ENCODE measurements at regions not wholly inside any gene's neighbourhood (a gene's known extent, or its start where the extent isn't known, plus 50 kb on each side); places are given as distances from the start of the nearest gene placed in this dataset.

DNA sequence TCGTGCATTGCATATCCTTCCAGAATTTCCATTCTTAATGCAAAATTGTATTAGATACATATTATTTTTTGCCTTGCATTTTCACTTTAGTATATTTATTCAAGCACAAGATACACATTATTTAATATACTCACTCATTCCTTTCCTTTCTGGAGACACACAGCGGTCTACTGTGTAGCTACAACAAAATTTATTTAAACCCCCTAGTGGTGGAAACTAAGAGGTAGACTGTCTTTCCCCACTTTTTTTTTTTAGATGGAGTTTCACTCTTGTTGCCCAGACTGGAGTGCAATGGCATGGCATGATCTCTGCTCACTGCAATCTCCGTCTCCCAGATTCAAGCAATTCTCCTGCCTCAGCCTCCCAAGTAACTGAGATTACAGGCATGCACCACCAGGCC, 2040.3 kb upstream of the PCDH20 start:
- H3K36me3 ChIP-seq (ENCODE audit: control insufficient read depth in 2 of 2, insufficient read depth in 2 of 2, low read length in 1 of 2), result no peaks in the 10 kb centered on the region
- ChIA-PET CTCF (no interaction called here), RAD21 (ENCODE audit: unreplicated experiment) (no interaction called here), POLR2A (no interaction called here), SMC1A (ENCODE audit: uncharacterized antibody, unreplicated experiment) (no interaction called here)
- WGBS (ENCODE audit: insufficient coverage, insufficient replicate concordance, low lambda C conversion rate, missing lambda C conversion rate), result 59% methylated on average over 3 of the region's 3 CpGs
- no peak overlapping the region for H3K4me3 ChIP-seq
- H3K4me1 ChIP-seq (ENCODE audit: control insufficient read depth, insufficient read depth, low read length), result no peaks in the 10 kb centered on the region
- in situ Hi-C loops (cut with MboI), result no loop called here
- H3K9me3 ChIP-seq (replicated peaks; ENCODE audit: control insufficient read depth, insufficient read depth, low read length), result no peaks in the 10 kb centered on the region
- DNase-seq (ENCODE audit: low read depth, low spot score) (no peak), ATAC-seq (peak; percentile 65), FAIRE-seq (no peak)
- BruUV-seq (replicated peaks), result no TSS peak
- H3K4me2 ChIP-seq (ENCODE audit: control insufficient read depth, insufficient read depth), result no peak overlapping the region
- no peak overlapping the region for H3K9ac ChIP-seq (ENCODE audit: control insufficient read depth, insufficient read depth, low read length)
- no peaks in the 10 kb centered on the region for H3K79me2 ChIP-seq (ENCODE audit: control insufficient read depth, insufficient read depth, low read length)
- H3K27me3 ChIP-seq (replicated peaks in 1 of 2; ENCODE audit: control insufficient read depth in 2 of 2, insufficient read depth in 2 of 2, low read length in 1 of 2), result no peaks in the 10 kb centered on the region
- no peak overlapping the region for H3K27ac ChIP-seq (ENCODE audit: control insufficient read depth, insufficient read depth)
- intact Hi-C loops (cut with micrococcal nuclease; ENCODE audit: unreplicated experiment), result no loop called here
- no peaks in the 10 kb centered on the region for H4K20me1 ChIP-seq (ENCODE audit: control insufficient read depth, insufficient read depth)
- no peak overlapping the region for H2AFZ ChIP-seq (ENCODE audit: control insufficient read depth, low read depth, low read length)
- TF ChIP-seq, protein P1, sequence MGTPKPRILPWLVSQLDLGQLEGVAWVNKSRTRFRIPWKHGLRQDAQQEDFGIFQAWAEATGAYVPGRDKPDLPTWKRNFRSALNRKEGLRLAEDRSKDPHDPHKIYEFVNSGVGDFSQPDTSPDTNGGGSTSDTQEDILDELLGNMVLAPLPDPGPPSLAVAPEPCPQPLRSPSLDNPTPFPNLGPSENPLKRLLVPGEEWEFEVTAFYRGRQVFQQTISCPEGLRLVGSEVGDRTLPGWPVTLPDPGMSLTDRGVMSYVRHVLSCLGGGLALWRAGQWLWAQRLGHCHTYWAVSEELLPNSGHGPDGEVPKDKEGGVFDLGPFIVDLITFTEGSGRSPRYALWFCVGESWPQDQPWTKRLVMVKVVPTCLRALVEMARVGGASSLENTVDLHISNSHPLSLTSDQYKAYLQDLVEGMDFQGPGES (IDR thresholded peaks at IDR 0.05), result no peak
- TF ChIP-seq, protein P2, sequence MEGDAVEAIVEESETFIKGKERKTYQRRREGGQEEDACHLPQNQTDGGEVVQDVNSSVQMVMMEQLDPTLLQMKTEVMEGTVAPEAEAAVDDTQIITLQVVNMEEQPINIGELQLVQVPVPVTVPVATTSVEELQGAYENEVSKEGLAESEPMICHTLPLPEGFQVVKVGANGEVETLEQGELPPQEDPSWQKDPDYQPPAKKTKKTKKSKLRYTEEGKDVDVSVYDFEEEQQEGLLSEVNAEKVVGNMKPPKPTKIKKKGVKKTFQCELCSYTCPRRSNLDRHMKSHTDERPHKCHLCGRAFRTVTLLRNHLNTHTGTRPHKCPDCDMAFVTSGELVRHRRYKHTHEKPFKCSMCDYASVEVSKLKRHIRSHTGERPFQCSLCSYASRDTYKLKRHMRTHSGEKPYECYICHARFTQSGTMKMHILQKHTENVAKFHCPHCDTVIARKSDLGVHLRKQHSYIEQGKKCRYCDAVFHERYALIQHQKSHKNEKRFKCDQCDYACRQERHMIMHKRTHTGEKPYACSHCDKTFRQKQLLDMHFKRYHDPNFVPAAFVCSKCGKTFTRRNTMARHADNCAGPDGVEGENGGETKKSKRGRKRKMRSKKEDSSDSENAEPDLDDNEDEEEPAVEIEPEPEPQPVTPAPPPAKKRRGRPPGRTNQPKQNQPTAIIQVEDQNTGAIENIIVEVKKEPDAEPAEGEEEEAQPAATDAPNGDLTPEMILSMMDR (IDR thresholded peaks at IDR 0.05 in 2 of 3, conservative IDR thresholded peaks at IDR 0.05 in 1 of 3; ENCODE audit: control insufficient read depth in 2 of 3, extremely low read depth in 1 of 3, insufficient read depth in 1 of 3, low read depth in 3 of 3, low read length in 3 of 3), result 0 out of 6 replicates have a peak, but pooled peaks of 2 of the 3 experiments have one; percentile 1 to 4

DNA sequence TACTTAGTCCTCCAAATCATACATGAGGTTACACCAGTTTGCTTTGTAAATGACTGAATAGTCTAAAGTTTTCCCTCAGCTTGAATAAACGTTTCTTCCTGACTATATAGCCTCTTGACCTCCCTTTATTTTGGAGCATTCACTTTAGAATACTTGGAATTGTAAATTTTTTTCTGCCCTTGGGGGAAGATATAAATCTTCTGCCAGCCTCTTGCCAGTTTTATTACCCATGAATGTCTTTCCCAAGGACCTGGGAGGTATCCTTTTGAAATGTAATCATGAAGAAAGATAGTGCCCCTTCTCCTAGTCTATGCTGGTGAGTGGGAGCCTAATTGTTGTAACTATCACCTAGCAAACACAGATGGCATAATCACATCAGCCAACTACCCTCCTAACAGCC, 2033.9 kb upstream of the PCDH20 start:
- in situ Hi-C loops (cut with MboI), result no loop called here
- ChIA-PET SMC1A (ENCODE audit: uncharacterized antibody, unreplicated experiment) (interaction anchor here (1.0 kb wide), 1 partner anchor 10 kb away, joined by 3 read pairs; no protein-coding TSS in a partner anchor), RAD21 (ENCODE audit: unreplicated experiment) (no interaction called here), CTCF (interaction anchor here (0.7 kb wide), 1 partner anchor 61 kb away, joined by 5 read pairs; no protein-coding TSS in a partner anchor), POLR2A (no interaction called here)
- no peaks in the 10 kb centered on the region for H4K20me1 ChIP-seq (ENCODE audit: control insufficient read depth, insufficient read depth)
- no peak for FAIRE-seq
- WGBS (ENCODE audit: insufficient coverage, insufficient replicate concordance, low lambda C conversion rate, missing lambda C conversion rate), result 0% methylated on average over 1 of the region's 1 CpG
- H3K27ac ChIP-seq (ENCODE audit: control insufficient read depth, insufficient read depth), result no peak overlapping the region
- no peaks in the 10 kb centered on the region for H3K9me3 ChIP-seq (replicated peaks; ENCODE audit: control insufficient read depth, insufficient read depth, low read length)
- no peaks in the 10 kb centered on the region for H3K36me3 ChIP-seq (ENCODE audit: control insufficient read depth in 2 of 2, insufficient read depth in 2 of 2, low read length in 1 of 2)
- no peak for TF ChIP-seq BRCA1 (IDR thresholded peaks at IDR 0.05; ENCODE audit: low read depth, low read length)
- TF ChIP-seq SREBF2 (IDR thresholded peaks at IDR 0.05; ENCODE audit: low read length), result no peak
- TF ChIP-seq NBN (IDR thresholded peaks at IDR 0.05), result no peak
- TF ChIP-seq TARDBP (IDR thresholded peaks at IDR 0.05; ENCODE audit: borderline replicate concordance), result no peak
- TF ChIP-seq HDGF (IDR thresholded peaks at IDR 0.05), result no peak
- TF ChIP-seq, protein P3, sequence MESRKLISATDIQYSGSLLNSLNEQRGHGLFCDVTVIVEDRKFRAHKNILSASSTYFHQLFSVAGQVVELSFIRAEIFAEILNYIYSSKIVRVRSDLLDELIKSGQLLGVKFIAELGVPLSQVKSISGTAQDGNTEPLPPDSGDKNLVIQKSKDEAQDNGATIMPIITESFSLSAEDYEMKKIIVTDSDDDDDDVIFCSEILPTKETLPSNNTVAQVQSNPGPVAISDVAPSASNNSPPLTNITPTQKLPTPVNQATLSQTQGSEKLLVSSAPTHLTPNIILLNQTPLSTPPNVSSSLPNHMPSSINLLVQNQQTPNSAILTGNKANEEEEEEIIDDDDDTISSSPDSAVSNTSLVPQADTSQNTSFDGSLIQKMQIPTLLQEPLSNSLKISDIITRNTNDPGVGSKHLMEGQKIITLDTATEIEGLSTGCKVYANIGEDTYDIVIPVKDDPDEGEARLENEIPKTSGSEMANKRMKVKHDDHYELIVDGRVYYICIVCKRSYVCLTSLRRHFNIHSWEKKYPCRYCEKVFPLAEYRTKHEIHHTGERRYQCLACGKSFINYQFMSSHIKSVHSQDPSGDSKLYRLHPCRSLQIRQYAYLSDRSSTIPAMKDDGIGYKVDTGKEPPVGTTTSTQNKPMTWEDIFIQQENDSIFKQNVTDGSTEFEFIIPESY (IDR thresholded peaks at IDR 0.05), result no peak
- TF ChIP-seq POLR2AphosphoS5 (IDR thresholded peaks at IDR 0.05; ENCODE audit: low read length), result no peak
- no peak for TF ChIP-seq CHD1 (IDR thresholded peaks at IDR 0.05; ENCODE audit: low read depth, low read length)
- TF ChIP-seq POLR2AphosphoS2 (IDR thresholded peaks at IDR 0.05; ENCODE audit: low read depth, low read length), result no peak
- TF ChIP-seq SIX5 (IDR thresholded peaks at IDR 0.05; ENCODE audit: low read depth, low read length, severe bottlenecking), result no peak
- no peak for TF ChIP-seq NR2F1 (conservative IDR thresholded peaks at IDR 0.05)
- no TSS peak for BruUV-seq (replicated peaks)
- no peaks in the 10 kb centered on the region for H3K4me1 ChIP-seq (ENCODE audit: control insufficient read depth, insufficient read depth, low read length)
- ATAC-seq, result no peak
- intact Hi-C loops (cut with micrococcal nuclease; ENCODE audit: unreplicated experiment), result no loop called here
- no peak for DNase-seq (ENCODE audit: low read depth, low spot score)
- no peak overlapping the region for H2AFZ ChIP-seq (ENCODE audit: control insufficient read depth, low read depth, low read length)
- H3K4me2 ChIP-seq (ENCODE audit: control insufficient read depth, insufficient read depth), result no peak overlapping the region
- no peaks in the 10 kb centered on the region for H3K79me2 ChIP-seq (ENCODE audit: control insufficient read depth, insufficient read depth, low read length)
- H3K4me3 ChIP-seq, result no peak overlapping the region
- no peaks in the 10 kb centered on the region; a peak in 1 of 4 replicates for H3K27me3 ChIP-seq (replicated peaks in 1 of 2; ENCODE audit: control insufficient read depth in 2 of 2, insufficient read depth in 2 of 2, low read length in 1 of 2)
- H3K9ac ChIP-seq (ENCODE audit: control insufficient read depth, insufficient read depth, low read length), result no peak overlapping the region
